ENCODE measurements at regions not wholly inside any gene's neighbourhood (a gene's known extent, or its start where the extent isn't known, plus 50 kb on each side); places are given as distances from the start of the nearest gene placed in this dataset.

GRCh38 chr11:19428206-19429002, 187.7 kb upstream of the E2F8 start:
- Histone ChIP-seq H3K9me2 (replicated peaks; ENCODE audit: insufficient read depth) (no peaks in the 10 kb centered on the region), H3K9me3 (ENCODE audit: low read depth) (no peaks in the 10 kb centered on the region), H3K4me3 (no peak overlapping the region), H3K36me3 (replicated peaks; ENCODE audit: insufficient read depth, low read depth) (no peaks in the 10 kb centered on the region), H3K4me2 (no peak overlapping the region), H3K27ac (peak overlapping the region; percentile 62), H3K79me2 (no peaks in the 10 kb centered on the region), H4K20me1 (ENCODE audit: insufficient read depth, poor library complexity, severe bottlenecking) (no peaks in the 10 kb centered on the region), H3K27me3 (no peaks in the 10 kb centered on the region), H3K4me1 (ENCODE audit: insufficient read depth) (no peaks in the 10 kb centered on the region), H2AFZ (no peak overlapping the region)
- TF ChIP-seq EZH2 (IDR thresholded peaks at IDR 0.05; ENCODE audit: borderline replicate concordance) (no peak), CTCF (IDR thresholded peaks at IDR 0.05; ENCODE audit: poor library complexity) (no peak), EZH2phosphoT487 (IDR thresholded peaks at IDR 0.05; ENCODE audit: low read depth, severe bottlenecking, unreplicated experiment) (no peak)
- DNase-seq (ENCODE audit: low spot score) = peak; percentile 35
- WGBS (ENCODE audit: low lambda C conversion rate, missing lambda C conversion rate) = 81% methylated on average over 8 of the region's 8 CpGs

- DNase-seq (ENCODE audit: low spot score) = no peak
- Histone ChIP-seq H3K79me2 (no peaks in the 10 kb centered on the region), H3K4me1 (ENCODE audit: insufficient read depth) (no peaks in the 10 kb centered on the region), H3K4me2 (no peak overlapping the region), H3K36me3 (replicated peaks; ENCODE audit: insufficient read depth, low read depth) (no peaks in the 10 kb centered on the region), H2AFZ (no peak overlapping the region), H4K20me1 (ENCODE audit: insufficient read depth, poor library complexity, severe bottlenecking) (no peaks in the 10 kb centered on the region), H3K27me3 (no peaks in the 10 kb centered on the region), H3K9me3 (ENCODE audit: low read depth) (no peaks in the 10 kb centered on the region), H3K9me2 (replicated peaks; ENCODE audit: insufficient read depth) (no peaks in the 10 kb centered on the region), H3K4me3 (no peak overlapping the region), H3K27ac (no peak overlapping the region)
- no peak for TF ChIP-seq EZH2phosphoT487 (IDR thresholded peaks at IDR 0.05; ENCODE audit: low read depth, severe bottlenecking, unreplicated experiment)
- no peak for TF ChIP-seq EZH2 (IDR thresholded peaks at IDR 0.05; ENCODE audit: borderline replicate concordance)
- no peak for TF ChIP-seq CTCF (IDR thresholded peaks at IDR 0.05; ENCODE audit: poor library complexity)
- 85% methylated on average over 4 of the region's 4 CpGs for WGBS (ENCODE audit: low lambda C conversion rate, missing lambda C conversion rate)
Observed at GRCh38 chr11:19426756-19427403, 186.1 kb upstream of the E2F8 start.

- no peak for TF ChIP-seq EZH2 (IDR thresholded peaks at IDR 0.05; ENCODE audit: borderline replicate concordance)
- TF ChIP-seq CTCF (IDR thresholded peaks at IDR 0.05; ENCODE audit: poor library complexity) = no peak
- no peaks in the 10 kb centered on the region for H3K9me2 ChIP-seq (replicated peaks; ENCODE audit: insufficient read depth)
- no peaks in the 10 kb centered on the region for H3K36me3 ChIP-seq (replicated peaks; ENCODE audit: insufficient read depth, low read depth)
- H3K4me3 ChIP-seq = no peak overlapping the region
- no peak overlapping the region for H3K27ac ChIP-seq
- H4K20me1 ChIP-seq (ENCODE audit: insufficient read depth, poor library complexity, severe bottlenecking) = no peaks in the 10 kb centered on the region
- no peak overlapping the region for H3K4me2 ChIP-seq
- H3K27me3 ChIP-seq = no peaks in the 10 kb centered on the region
- H3K79me2 ChIP-seq = no peaks in the 10 kb centered on the region
- H3K9me3 ChIP-seq (ENCODE audit: low read depth) = no peaks in the 10 kb centered on the region
- H3K4me1 ChIP-seq (ENCODE audit: insufficient read depth) = no peaks in the 10 kb centered on the region
- no peak overlapping the region for H2AFZ ChIP-seq
- WGBS (ENCODE audit: low lambda C conversion rate, missing lambda C conversion rate) = 86% methylated on average over 5 of the region's 5 CpGs
- DNase-seq (ENCODE audit: low spot score) = no peak
Observed at GRCh38 chr11:19426011-19426755, 185.4 kb upstream of the E2F8 start.
